ENCODE measurements at regions not wholly inside any gene's neighbourhood (a gene's known extent, or its start where the extent isn't known, plus 50 kb on each side); places are given as distances from the start of the nearest gene placed in this dataset.

GRCh38 chr1:81313289-81313688 is 487.4 kb upstream of the ADGRL2 start:
- DNase-seq: no peak
- WGBS, 2 donors: 89 to 91% methylated on average over 4 of the region's 4 CpGs
- intact Hi-C loops (cut with DNase I): no loop called here
- Histone ChIP-seq H3K4me3 (no peak overlapping the region), H3K4me1 (no peaks in the 10 kb centered on the region), H3K27me3 (no peaks in the 10 kb centered on the region), H3K9me3 (no peaks in the 10 kb centered on the region), H3K27ac (no peak overlapping the region), H3K36me3 (no peaks in the 10 kb centered on the region)
- no peak for TF ChIP-seq POLR2AphosphoS5 (IDR thresholded peaks at IDR 0.05)
- no peak for TF ChIP-seq EP300 (IDR thresholded peaks at IDR 0.05)
- no peak for TF ChIP-seq POLR2A (IDR thresholded peaks at IDR 0.05)
- no peak for TF ChIP-seq CTCF (IDR thresholded peaks at IDR 0.05)

GRCh38 chr1:81312272-81312754 is 488.4 kb upstream of the ADGRL2 start:
- WGBS, 2 donors: 91% methylated on average over 8 of the region's 8 CpGs
- DNase-seq: no peak
- Histone ChIP-seq H3K4me3 (no peak overlapping the region), H3K9me3 (no peaks in the 10 kb centered on the region), H3K27me3 (no peaks in the 10 kb centered on the region), H3K27ac (no peak overlapping the region), H3K4me1 (peaks cover 0 to 9% (median 0%) of the 10 kb centered on the region in 4 donors), H3K36me3 (no peaks in the 10 kb centered on the region)
- no peak for TF ChIP-seq POLR2A (IDR thresholded peaks at IDR 0.05)
- TF ChIP-seq EP300 (IDR thresholded peaks at IDR 0.05): no peak
- TF ChIP-seq POLR2AphosphoS5 (IDR thresholded peaks at IDR 0.05): no peak
- no peak for TF ChIP-seq CTCF (IDR thresholded peaks at IDR 0.05)
- intact Hi-C loops (cut with DNase I): no loop called here

- H3K4me1 ChIP-seq: peaks cover 0 to 21% (median 3%) of the 10 kb centered on the region in 4 donors
- no peak overlapping the region for H3K27ac ChIP-seq
- no peak overlapping the region for H3K4me3 ChIP-seq
- no peaks in the 10 kb centered on the region for H3K9me3 ChIP-seq
- TF ChIP-seq POLR2AphosphoS5 (IDR thresholded peaks at IDR 0.05): no peak
- no peaks in the 10 kb centered on the region for H3K27me3 ChIP-seq
- intact Hi-C loops (cut with DNase I): no loop called here
- WGBS, 2 donors: 96% methylated on average over 1 of the region's 1 CpG
- H3K36me3 ChIP-seq: no peaks in the 10 kb centered on the region
- DNase-seq: no peak
Observed at GRCh38 chr1:81310250-81310649, 490.5 kb upstream of the ADGRL2 start.

- intact Hi-C loops (cut with DNase I): no loop called here
- Histone ChIP-seq H3K27ac (no peak overlapping the region), H3K9me3 (no peaks in the 10 kb centered on the region), H3K27me3 (no peaks in the 10 kb centered on the region), H3K4me3 (no peak overlapping the region), H3K4me1 (peaks cover 0 to 21% (median 3%) of the 10 kb centered on the region in 4 donors), H3K36me3 (no peaks in the 10 kb centered on the region)
- no peak for DNase-seq
- TF ChIP-seq EP300 (IDR thresholded peaks at IDR 0.05) (no peak), CTCF (IDR thresholded peaks at IDR 0.05) (no peak), POLR2A (IDR thresholded peaks at IDR 0.05) (no peak), POLR2AphosphoS5 (IDR thresholded peaks at IDR 0.05) (no peak)
- 43 to 63% methylated on average over 6 of the region's 6 CpGs for WGBS, 2 donors
Observed at GRCh38 chr1:81308191-81308590, 492.5 kb upstream of the ADGRL2 start.

GRCh38 chr1:81307786-81308185 is 492.9 kb upstream of the ADGRL2 start:
- 37 to 57% methylated on average over 5 of the region's 5 CpGs for WGBS, 2 donors
- intact Hi-C loops (cut with DNase I): no loop called here
- H3K4me3 ChIP-seq: no peak overlapping the region

More at GRCh38 chr1:81307786-81308185, 492.9 kb upstream of the ADGRL2 start:
- Histone ChIP-seq H3K36me3 (no peaks in the 10 kb centered on the region), H3K27me3 (no peaks in the 10 kb centered on the region), H3K27ac (no peak overlapping the region), H3K4me1 (peaks cover 0 to 21% (median 3%) of the 10 kb centered on the region in 4 donors), H3K9me3 (no peaks in the 10 kb centered on the region)
- no peak for TF ChIP-seq POLR2AphosphoS5 (IDR thresholded peaks at IDR 0.05)
- TF ChIP-seq POLR2A (IDR thresholded peaks at IDR 0.05): no peak
- no peak for TF ChIP-seq EP300 (IDR thresholded peaks at IDR 0.05)
- no peak for TF ChIP-seq CTCF (IDR thresholded peaks at IDR 0.05)
- no peak for DNase-seq

All from sigmoid colon (tissue), 6 donors.